HAP-1 (cell line): ENCODE measurements at regions not wholly inside any gene's neighbourhood (a gene's known extent, or its start where the extent isn't known, plus 50 kb on each side); places are given as distances from the start of the nearest gene placed in this dataset.

Source experiments
- DNase-seq, 2 experiments: peaks; one replicate each; pipeline ENCODE4 v3.0.0-alpha.2; 2016 to 2020; ENCODE audit warnings: low spot score in 2 of 2
- H3K27me3 ChIP-seq: fragments of 250-450 bp; sonication (Bioruptor Pico); 2 replicates; pipeline ENCODE4 v1.5.1; 2020; ENCODE audit warnings: low read depth, mild to moderate bottlenecking, moderate library complexity
- H3K36me3 ChIP-seq: fragments of 250-450 bp; sonication (Bioruptor Pico); replicated peaks from 2 replicates; pipeline ENCODE4 v1.5.1; 2020; ENCODE audit warnings: mild to moderate bottlenecking
- H3K4me1 ChIP-seq: fragments of 250-450 bp; sonication (Bioruptor Pico); 2 replicates; pipeline ENCODE4 v1.5.1; 2020; ENCODE audit warnings: mild to moderate bottlenecking
- H3K4me3 ChIP-seq: fragments of 250-450 bp; sonication (Bioruptor Pico); 2 replicates; pipeline ENCODE4 v1.5.1; 2020; ENCODE audit warnings: mild to moderate bottlenecking, moderate library complexity
- H3K9me3 ChIP-seq: fragments of 250-450 bp; sonication (Bioruptor Pico); 2 replicates; pipeline ENCODE4 v1.5.1; 2020; ENCODE audit warnings: mild to moderate bottlenecking, moderate library complexity
- in situ Hi-C: fragments of 300-500 bp; cut with MboI; formaldehyde crosslinking; loops from 3 replicates; pipeline ENCODE4 v1.14.3; 2020; ENCODE audit warnings: low sequenced_read_pairs, inconsistent platforms, mixed read lengths

DNA sequence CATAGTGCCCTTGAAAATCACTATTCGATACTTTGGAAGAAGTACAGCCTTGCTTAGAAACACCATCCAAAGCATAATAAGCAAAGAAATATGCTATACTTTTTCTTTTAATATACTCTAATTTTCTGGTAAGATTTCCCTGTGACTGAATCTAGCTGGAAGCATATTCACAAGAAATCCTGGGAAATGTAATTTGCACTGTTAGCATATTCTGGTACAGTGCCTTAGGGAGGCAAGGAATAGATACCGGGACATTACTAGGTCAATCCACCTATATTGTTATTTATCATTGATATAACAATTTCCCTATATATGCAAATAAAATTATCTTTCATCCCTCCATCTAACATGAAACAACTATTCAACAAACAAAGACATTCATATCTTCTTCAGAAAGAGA lies 1131.3 kb upstream of the PRR20A start:
- DNase-seq: no peak
- Histone ChIP-seq H3K27me3 (no peaks in the 10 kb centered on the region), H3K9me3 (no peaks in the 10 kb centered on the region; the same call in 1 of the 2 replicates), H3K4me3 (no peak overlapping the region), H3K4me1 (no peaks in the 10 kb centered on the region), H3K36me3 (no peaks in the 10 kb centered on the region)
- in situ Hi-C loops: no loop called here

DNA sequence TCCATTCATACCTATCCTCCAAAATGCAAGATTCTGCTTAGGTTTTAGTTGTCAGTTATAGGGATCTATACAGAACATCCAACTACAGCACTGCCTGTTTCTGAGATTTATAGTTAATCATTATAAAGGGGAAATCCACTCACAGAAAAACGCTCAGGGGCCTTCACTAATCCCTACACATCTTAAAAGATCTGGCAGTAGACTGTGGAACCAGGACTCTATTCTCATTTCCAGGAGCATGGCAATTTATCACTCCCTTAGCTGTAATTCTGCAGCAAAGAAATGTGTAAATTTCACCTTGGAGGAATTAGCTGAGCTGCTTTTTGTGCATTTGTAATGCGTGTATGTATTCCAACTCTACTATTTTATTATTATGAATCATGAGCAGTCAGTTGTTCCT lies 1128.1 kb upstream of the PRR20A start:
- Histone ChIP-seq H3K4me3 (no peak overlapping the region), H3K27me3 (no peaks in the 10 kb centered on the region), H3K36me3 (no peaks in the 10 kb centered on the region), H3K9me3 (no peaks in the 10 kb centered on the region), H3K4me1 (no peaks in the 10 kb centered on the region)
- in situ Hi-C loops: no loop called here
- DNase-seq: no peak

DNA sequence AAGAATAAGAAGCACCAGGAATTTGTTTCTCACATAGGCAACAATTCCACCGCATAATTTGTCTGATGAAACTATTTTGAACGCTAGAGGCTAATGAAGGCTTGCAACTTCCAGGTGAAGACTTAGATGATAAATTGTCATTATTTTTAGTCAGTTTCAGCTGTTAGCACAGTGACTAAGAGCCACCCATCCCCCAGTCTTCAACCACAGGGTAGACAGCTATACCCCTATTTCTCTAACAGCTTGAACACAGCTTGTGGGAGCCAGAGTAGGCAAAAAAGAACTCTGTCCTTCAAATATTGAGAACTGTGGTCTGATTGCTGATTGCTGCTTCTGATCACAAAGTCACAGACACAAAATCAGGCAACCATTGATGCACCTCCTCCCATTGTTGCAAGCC lies 1124.8 kb upstream of the PRR20A start:
- Histone ChIP-seq H3K4me1 (no peaks in the 10 kb centered on the region), H3K9me3 (no peaks in the 10 kb centered on the region), H3K4me3 (no peak overlapping the region), H3K27me3 (no peaks in the 10 kb centered on the region), H3K36me3 (no peaks in the 10 kb centered on the region)
- no peak for DNase-seq
- in situ Hi-C loops: no loop called here

DNA sequence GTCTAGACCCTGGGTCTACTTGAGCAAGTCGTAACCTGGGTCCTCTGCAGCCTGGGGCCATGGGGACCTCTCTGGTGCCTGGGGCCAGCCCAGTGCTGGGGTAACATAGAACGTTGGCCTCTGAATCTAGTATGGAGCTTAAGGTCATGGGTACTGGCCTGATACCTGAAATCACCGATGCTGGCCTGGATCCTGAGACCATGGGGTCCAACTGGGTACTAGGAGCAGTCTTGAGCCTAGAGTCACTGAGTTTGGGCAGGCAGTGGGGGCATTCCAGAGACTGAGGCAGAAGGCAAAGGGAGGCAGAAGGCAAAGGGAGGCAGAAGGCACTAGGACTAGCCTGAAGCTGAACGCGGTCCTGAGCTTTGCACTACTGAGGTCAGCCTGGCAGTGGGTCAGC lies 1121.1 kb upstream of the PRR20A start:
- Histone ChIP-seq H3K27me3 (no peaks in the 10 kb centered on the region), H3K36me3 (no peaks in the 10 kb centered on the region), H3K9me3 (no peaks in the 10 kb centered on the region), H3K4me3 (no peak overlapping the region), H3K4me1 (no peaks in the 10 kb centered on the region)
- in situ Hi-C loops: no loop called here
- DNase-seq: no peak

- Histone ChIP-seq H3K4me1 (no peaks in the 10 kb centered on the region), H3K9me3 (no peaks in the 10 kb centered on the region), H3K4me3 (no peak overlapping the region), H3K36me3 (no peaks in the 10 kb centered on the region), H3K27me3 (no peaks in the 10 kb centered on the region)
- in situ Hi-C loops: no loop called here
- DNase-seq: no peak
Measured at GRCh38 chr13:56020425-56020824, 1120.3 kb upstream of the PRR20A start.

DNA sequence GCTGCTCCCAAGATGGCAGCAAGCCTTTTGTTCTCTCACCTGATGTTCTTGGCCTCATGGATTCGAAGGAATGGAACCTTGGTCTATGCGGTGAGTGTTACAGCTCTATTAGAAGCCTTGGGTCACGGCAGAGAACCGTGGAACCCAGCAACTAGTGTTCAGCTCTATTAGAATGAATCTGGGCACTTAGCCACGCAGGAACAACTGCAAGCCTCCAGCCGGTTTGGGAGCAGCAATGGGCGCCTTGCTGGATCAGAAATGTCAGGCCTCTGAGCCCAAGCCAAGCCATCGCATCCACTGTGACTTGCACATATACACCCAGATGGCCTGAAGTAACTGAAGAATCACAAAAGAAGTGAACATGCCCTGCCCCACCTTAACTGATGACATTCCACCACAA lies 1100.7 kb upstream of the PRR20A start:
- Histone ChIP-seq H3K27me3 (no peaks in the 10 kb centered on the region), H3K4me1 (no peaks in the 10 kb centered on the region), H3K9me3 (no peaks in the 10 kb centered on the region), H3K4me3 (no peak overlapping the region), H3K36me3 (no peaks in the 10 kb centered on the region)
- in situ Hi-C loops: no loop called here
- no peak for DNase-seq

- Histone ChIP-seq H3K27me3 (no peaks in the 10 kb centered on the region), H3K36me3 (no peaks in the 10 kb centered on the region), H3K9me3 (no peaks in the 10 kb centered on the region), H3K4me3 (no peak overlapping the region), H3K4me1 (no peaks in the 10 kb centered on the region)
- DNase-seq: no peak
- in situ Hi-C loops: no loop called here
Measured at GRCh38 chr13:56066321-56066720, 1074.4 kb upstream of the PRR20A start.

DNA sequence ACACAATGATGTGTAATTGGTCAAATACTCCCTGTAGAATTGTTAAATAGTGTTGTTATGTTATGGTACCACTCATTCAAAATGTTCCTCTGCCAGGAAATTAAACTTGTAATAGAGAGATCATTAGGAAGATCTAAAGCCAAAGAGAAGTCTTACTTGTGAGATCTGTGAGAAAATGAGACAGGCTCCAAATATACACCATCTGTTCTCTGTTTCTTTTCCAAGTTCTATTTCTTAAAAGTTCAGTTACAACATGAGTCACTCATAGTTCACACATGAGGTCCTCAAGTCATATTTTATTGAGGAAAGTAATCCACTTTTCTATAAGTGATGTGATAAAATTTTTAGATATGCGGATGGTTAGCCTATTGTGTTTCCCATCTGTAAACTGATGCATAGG lies 1038.1 kb upstream of the PRR20A start:
- no peaks in the 10 kb centered on the region for H3K9me3 ChIP-seq
- DNase-seq: no peak
- H3K4me3 ChIP-seq: no peak overlapping the region
- no peaks in the 10 kb centered on the region for H3K4me1 ChIP-seq
- H3K36me3 ChIP-seq: no peaks in the 10 kb centered on the region
- in situ Hi-C loops: no loop called here
- H3K27me3 ChIP-seq: no peaks in the 10 kb centered on the region

GRCh38 chr13:56110751-56111150 lies 1030.0 kb upstream of the PRR20A start:
- no peaks in the 10 kb centered on the region for H3K9me3 ChIP-seq
- H3K36me3 ChIP-seq: no peaks in the 10 kb centered on the region
- H3K4me1 ChIP-seq: no peaks in the 10 kb centered on the region
- no peaks in the 10 kb centered on the region for H3K27me3 ChIP-seq
- in situ Hi-C loops: no loop called here
- no peak for DNase-seq
- no peak overlapping the region for H3K4me3 ChIP-seq

- no peaks in the 10 kb centered on the region for H3K27me3 ChIP-seq
- H3K4me1 ChIP-seq: no peaks in the 10 kb centered on the region
- in situ Hi-C loops: no loop called here
- no peaks in the 10 kb centered on the region for H3K36me3 ChIP-seq
- H3K9me3 ChIP-seq: no peaks in the 10 kb centered on the region
- no peak overlapping the region for H3K4me3 ChIP-seq
- no peak for DNase-seq
Measured at GRCh38 chr13:56134524-56134923, 1006.2 kb upstream of the PRR20A start.

DNA sequence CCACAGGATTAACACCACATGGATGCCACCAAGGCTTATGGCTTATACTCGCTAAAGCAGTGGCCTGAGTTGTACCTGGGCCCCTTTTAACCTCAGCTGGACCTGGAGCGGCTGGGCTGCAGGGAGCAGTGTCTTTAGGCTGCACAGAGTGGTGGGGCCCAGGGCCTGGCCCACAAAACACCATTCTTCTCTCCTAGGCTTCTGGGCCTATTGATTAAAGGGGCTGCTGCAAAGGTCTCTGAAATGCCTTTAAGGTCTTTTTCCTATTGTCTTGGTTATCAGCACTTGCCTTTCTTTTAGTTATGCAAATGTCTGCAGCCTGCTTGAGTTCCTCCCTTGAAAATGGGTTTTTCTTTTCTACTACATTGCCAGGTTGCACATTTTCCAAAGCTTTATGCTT lies 973.9 kb upstream of the PRR20A start:
- Histone ChIP-seq H3K4me3 (no peak overlapping the region), H3K36me3 (no peaks in the 10 kb centered on the region), H3K27me3 (no peaks in the 10 kb centered on the region), H3K9me3 (no peaks in the 10 kb centered on the region), H3K4me1 (no peaks in the 10 kb centered on the region)
- DNase-seq: no peak
- in situ Hi-C loops: no loop called here

- DNase-seq: no peak
- no peaks in the 10 kb centered on the region for H3K9me3 ChIP-seq
- no peaks in the 10 kb centered on the region for H3K4me1 ChIP-seq
- no peak overlapping the region for H3K4me3 ChIP-seq
- no peaks in the 10 kb centered on the region for H3K36me3 ChIP-seq
- no peaks in the 10 kb centered on the region for H3K27me3 ChIP-seq
- in situ Hi-C loops: no loop called here
Measured at GRCh38 chr13:56168581-56168980, 972.1 kb upstream of the PRR20A start.

DNA sequence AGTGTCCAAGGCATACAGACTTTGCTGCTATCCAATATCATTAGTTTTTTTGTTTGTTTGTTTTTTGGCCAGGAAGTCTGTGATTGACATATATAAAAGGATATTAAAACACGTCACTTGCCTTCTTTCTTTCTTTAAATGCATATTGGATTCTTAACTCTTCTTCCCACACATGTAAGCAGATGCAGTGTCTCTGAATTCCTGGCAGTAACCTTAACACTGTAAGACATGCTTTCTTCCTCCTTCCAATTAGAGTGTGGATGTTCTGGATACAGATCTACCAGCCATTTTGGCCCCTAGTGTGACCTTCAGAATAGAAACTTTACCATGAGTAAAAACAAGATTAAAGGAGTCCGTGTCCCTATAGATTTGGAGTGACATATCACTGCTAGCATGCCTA lies 967.4 kb upstream of the PRR20A start:
- H3K9me3 ChIP-seq: no peaks in the 10 kb centered on the region
- in situ Hi-C loops: no loop called here
- H3K36me3 ChIP-seq: no peaks in the 10 kb centered on the region
- no peak overlapping the region for H3K4me3 ChIP-seq
- no peaks in the 10 kb centered on the region for H3K27me3 ChIP-seq
- no peak for DNase-seq
- no peaks in the 10 kb centered on the region for H3K4me1 ChIP-seq

DNA sequence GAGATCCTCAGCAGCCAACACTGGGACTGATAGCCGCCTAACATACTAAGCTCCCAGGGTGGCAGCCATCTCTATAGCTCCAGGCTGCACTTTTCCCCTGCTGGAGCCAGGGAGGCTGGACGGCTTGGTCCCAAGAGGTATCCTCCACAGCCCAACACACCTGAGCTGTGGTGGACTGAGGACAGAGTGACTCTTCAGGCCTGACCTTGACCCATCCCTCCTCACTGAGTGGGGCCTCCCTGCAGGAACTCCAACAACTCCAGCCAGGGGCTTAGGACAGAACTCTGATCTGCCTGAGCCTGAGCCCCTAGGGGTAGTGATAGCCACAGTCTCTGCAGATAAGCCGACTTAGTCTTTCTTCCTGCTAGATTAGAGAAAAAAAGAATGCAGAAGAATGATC lies 958.1 kb upstream of the PRR20A start:
- DNase-seq: no peak
- Histone ChIP-seq H3K4me3 (no peak overlapping the region), H3K36me3 (no peaks in the 10 kb centered on the region), H3K27me3 (no peaks in the 10 kb centered on the region), H3K4me1 (no peaks in the 10 kb centered on the region), H3K9me3 (no peaks in the 10 kb centered on the region)
- in situ Hi-C loops: no loop called here

DNA sequence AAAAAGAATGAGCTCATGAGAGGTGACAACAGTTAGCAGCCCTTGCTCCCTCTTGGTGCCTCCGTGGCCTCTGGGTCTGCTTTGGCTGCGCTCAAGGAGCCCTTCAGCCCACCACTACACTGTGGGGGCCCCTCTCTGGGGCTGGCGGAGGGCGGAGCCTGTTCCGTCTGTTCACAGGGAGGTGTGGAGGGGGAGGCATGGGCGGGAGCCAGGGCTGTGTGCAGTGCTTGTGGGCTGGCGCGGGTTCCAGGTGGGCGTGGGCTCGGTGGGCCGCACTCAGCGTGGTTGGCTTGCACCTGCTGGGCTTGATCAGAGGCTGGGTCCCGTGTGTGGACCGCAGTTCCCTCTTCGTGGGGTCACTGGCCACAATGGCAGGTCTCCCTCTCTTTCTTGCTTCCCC lies 953.4 kb upstream of the PRR20A start:
- H3K9me3 ChIP-seq: no peaks in the 10 kb centered on the region
- no peaks in the 10 kb centered on the region for H3K4me1 ChIP-seq
- H3K36me3 ChIP-seq: no peaks in the 10 kb centered on the region
- DNase-seq: no peak
- H3K4me3 ChIP-seq: no peak overlapping the region
- H3K27me3 ChIP-seq: no peaks in the 10 kb centered on the region
- in situ Hi-C loops: no loop called here
